Dermis blood vessel endothelial cell (primary cell): ENCODE measurements at regions not wholly inside any gene's neighbourhood (a gene's known extent, or its start where the extent isn't known, plus 50 kb on each side); places are given as distances from the start of the nearest gene placed in this dataset.
"Not testable (repeated sequence)": the region's sequence is repeated elsewhere in the genome, so short reads cannot be mapped to it uniquely, and the experiment has no call there.

ENCODE experiments used
- DNase-seq: peaks from one replicate; pipeline ENCODE4 v3.0.0; 2010

DNA sequence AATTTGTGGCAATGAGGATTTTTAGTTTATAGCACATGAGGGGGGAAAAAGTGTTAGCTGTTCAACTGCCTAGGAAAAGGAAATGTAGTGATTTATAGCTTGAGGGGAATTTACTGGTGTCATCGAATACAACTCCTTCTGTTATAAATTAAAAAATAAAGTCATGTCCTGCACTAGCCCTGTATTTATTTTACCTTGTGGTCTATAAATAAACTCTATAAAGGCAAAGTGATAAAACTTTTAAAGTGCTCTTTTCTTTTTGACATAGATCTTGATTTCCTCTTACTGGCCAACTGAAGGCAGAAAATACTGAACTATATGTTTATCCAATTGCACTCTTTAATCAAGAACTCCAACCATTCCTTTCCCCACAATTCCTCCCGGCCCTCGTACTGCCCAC is 672.1 kb upstream of the SLIT2 start:
- no peak for DNase-seq

DNA sequence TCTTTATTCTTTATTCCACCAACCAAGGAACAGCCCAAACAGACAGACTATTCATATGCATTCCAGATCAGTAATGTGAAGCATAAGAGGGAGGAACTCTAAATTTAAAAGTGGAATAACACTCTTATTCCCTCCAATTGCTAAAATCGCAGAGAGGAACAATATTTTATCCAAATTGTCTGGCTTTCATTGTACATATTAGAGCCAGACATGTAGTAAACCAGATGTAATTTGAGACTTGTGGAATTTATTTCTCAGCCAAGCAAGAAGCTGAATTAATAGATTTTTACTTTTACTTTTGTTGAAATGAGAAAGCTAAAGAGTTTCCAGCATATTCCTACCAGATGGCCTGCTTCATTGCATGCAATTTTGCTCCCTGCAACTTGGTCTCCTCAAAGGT is 674.6 kb upstream of the SLIT2 start:
- DNase-seq: no peak

DNA sequence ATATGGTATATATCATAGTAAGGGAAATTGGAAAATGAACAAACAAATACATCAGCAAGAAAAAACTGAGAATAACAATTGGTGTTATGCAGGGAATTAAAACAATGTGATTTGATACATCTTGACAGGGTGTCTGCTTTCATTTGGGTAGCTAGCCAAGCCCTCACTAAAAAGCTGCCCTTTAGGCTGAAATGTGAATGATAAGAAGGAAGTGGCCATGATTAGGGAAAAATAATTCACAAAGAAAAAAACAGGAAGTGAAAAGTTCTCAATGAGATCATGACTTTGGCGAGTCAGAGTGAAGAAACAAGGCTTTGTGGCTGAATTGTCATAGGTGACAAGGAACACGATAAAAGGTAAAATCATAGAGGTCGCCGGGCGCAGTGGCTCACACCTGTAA is 675.8 kb upstream of the SLIT2 start:
- no peak for DNase-seq

DNA sequence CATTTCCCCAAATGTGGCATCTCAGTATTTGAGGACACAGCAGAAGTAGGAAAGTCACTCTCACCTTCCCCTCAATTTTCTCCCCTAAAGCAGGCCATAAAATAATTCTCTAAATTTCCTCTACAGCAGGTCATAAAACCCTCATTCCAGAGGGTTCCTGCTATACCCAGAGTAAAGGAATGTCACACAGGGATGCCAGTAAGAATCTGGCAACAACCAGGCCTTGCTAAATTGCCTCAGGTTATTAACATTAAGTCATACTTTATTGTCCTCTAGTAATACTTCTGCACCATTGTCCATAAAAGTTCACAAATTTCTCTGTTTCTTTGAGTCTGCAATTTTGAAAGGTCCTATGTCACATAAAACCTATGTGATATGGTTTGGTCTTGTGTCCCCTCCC is 685.7 kb upstream of the SLIT2 start:
- no peak for DNase-seq

DNA sequence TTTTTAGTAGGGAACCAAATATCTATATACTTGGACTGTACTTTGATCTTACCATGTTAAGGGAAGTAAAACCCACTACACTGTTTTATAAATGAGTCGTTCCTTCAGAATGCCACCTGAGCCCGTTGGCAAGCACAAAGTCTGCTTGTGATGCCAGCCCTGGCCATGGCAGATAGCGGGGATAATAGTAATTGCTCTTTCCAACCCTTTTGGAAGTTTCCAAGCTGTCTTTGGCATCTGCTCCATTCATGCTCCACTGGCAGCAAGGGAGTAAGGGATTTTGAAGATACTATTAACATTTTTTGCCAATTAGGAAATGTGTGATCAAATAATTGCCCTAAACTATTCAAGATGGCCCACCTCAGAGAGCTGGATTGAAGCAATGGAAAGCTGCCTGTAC is 689.2 kb upstream of the SLIT2 start:
- DNase-seq: no peak

DNA sequence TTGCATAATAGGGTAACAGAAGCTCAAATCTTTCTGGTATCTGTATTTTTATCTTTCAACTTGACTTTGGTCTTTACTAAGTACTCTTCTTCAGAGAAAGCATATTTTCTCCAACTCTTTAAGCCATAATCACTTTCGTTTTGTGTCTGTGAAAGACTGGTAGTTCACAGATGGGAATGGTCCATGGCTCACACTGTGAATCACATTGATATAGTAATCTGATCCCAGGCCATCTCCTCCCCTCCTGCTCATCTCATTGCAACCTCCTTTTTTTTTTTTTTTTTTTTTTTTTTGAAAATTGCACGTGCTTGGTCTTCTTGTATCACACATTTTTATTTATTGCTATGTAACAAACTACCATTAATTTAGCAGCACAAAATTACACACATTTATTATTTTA is 694.5 kb upstream of the SLIT2 start:
- DNase-seq: no peak

DNA sequence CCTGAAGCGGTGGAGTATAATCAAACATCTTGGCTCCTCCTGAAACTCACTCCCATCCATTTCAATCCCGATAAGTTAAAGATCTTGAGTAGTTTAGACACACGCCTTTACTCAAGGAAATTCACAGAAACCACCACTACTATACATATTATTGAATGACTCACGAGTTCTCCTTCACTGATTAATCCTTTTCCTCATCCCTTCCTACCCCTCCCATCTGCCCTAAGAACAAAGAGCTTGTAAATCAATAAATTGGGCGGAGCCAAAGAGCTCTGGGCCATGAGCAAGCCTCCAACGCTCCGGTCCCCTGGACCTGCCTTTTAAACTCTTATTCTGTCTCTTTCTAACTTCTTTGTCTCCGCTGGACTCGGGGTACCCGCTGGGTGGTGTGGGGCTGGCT is 695.4 kb upstream of the SLIT2 start:
- not testable (repeated sequence) for DNase-seq

DNA sequence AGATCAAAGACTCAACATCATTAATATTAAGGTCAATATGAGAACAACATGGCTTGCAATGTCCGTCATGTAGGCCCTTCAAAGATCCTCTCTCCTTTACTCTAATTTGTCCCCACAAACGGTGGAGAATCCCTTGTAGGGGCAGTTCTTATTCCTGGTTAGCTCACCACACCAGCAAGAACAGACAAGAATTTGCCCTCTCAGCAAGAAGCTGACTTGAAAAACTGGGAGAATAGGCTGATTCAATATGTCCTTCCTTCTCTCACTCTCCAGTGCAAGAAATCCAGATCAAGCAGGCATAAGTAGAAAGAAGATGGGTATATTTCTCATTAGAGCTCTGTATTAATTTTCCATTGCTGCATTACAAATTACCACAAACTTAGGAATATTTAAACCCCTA is 704.2 kb upstream of the SLIT2 start:
- no peak for DNase-seq

DNA sequence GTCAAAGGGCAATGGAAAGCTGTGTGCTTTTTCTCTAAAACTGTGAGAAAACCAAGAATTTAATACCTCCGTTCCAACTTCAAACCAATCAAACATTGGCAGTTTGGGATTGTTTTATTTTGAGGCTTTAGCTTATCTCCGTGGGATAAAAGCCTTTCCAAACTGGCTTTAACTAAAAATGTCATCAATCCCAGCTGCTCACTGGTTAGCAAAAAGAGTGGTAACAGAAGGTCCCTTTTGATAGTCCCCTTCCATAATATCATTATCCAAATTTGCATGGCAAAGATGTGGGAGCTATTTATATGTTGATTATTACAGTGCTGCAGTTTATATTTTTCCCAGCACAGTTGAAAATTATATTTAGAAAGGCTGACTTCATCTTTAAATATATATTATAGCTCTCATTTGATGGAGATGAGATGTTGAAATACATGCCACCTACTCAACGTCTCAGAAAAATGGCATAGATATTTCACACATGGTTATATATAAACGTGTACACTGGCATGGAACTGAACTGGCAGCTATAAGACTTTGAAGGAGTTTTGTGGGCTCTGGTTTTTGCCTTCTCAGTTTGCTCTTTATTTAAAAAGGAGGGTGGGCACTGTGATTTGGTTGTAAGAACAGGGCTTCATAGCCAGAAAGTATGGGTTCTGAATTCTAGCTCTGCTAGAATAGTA is 707.1 kb upstream of the SLIT2 start:
- DNase-seq: no peak

DNA sequence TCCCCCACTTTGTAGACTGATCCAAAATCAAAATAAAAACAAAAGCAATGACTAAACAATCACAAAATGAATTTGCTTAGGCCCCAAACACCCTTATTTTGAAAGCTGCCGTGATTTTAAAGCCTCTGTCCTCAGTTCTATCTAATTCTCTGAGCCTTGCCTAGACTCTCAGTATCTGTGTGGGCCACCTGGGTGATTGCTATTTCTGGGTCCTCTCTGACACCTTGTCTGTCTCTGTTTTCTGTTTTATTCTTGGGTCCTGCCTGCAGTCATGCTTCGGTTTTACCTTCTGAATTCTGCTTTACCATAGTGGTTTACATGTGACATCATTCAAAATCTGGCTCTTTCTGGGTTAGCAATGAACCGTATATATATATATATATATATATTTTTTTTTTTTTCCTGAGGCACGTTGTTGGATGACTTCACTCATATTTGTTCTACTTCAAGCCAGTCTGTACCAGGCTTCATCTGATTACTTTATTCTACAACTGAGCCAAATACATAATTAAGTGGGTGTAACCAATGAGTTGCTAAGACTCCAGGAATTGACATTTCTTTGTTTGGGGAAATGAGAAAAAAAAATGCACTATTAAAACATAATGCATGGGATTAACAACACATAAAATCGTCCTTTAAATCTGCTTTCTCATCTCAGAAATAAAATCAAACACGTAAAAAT is 710.7 kb upstream of the SLIT2 start:
- no peak for DNase-seq

DNA sequence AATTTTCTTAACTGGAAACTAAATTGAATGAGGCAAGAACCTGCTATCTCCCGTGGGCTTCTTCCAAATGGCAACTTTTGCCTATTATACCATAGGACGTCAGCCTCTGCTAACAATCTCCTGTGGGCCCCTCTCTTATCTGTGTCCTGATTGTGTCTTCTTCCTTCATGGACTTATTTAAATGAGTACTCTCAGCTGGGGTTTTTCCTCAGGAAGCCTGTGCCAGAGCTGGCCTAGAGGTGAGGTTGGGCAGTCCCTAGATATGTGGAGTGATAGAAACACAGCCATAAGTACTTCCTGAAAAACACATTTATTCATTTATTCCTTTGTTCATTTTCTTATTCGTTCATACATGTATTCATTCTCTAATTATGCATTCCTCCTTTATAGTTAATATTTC is 712.5 kb upstream of the SLIT2 start:
- DNase-seq: no peak

DNA sequence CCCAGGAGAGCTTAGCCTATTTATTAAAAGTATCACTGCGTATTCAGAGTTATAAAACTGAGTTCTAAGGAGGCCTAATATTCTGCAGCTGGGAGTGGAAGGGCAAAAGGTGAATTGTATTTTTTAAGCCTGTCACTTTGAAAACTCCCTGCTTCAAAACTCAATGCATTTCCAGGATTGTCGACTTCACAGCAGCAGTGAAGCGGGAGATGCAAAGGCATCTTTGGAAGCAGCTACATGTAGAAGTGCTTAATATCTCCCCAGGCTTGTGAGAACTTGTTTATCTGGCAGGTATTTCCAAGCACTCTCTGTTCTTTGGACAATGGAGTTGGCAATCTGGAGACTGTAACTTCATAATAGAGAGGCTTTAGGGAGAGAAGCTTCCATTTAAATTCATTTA is 717.5 kb upstream of the SLIT2 start:
- DNase-seq: no peak

DNA sequence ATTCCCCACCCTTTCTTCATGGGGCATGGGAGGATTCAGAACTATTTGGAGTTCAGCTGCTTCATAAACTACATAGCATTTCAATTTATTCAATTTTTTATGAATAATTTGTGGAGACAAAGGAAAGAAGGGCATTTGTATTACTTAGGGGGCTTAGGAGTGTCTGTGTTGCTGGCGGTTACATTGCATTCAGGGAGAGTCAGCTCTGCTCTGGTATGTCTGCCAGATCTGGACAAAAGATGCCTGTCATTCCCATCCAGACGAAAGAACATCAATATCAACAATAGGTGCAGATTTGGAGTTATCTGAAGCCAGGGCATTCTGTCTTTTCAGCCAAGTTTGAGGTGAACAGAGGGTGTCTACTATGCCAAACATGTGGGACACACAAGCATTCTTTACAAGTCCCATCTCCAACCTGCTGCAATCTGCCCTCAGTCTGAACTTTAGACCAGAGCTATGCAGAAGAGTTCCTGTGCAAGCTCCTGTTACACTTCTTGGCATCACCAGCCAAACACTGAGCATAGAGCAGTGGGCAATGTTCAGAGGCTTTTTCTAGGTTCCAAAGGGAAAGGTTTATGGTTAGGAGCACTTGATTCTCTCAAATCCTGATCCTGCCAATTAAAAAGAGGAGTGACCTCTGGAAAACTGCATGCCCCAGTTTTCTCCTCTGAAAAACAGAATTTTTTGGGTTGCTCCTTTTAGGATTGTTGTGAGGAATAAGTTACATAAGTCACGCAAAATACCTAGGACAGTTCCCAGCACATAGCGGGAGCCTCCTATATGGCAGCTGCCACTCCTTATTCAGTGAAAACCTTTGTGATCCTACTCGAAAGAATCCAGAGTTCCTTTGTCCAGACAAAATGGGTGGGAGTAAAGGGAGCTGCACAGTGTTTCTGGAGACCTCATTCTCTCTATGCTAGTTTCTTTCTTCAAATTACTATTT is 719.5 kb upstream of the SLIT2 start:
- DNase-seq: no peak

DNA sequence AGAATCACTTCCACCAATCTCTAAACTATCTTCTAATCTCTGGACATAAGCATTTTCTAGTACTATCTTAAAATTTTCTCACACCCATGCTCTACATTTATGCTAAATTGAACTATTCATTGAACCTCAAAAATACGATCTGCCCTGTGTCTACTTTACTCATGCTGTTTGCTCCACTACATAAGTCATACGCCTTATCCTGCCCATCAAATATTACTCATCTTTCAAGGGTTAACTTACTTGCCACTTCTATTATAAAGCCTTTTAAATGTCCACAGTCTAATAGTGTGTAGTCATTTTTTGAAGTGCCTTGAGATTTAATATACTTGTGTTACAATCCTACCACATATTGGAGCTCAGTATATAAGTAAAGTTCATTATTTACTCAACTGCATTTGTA is 727.7 kb upstream of the SLIT2 start:
- no peak for DNase-seq

DNA sequence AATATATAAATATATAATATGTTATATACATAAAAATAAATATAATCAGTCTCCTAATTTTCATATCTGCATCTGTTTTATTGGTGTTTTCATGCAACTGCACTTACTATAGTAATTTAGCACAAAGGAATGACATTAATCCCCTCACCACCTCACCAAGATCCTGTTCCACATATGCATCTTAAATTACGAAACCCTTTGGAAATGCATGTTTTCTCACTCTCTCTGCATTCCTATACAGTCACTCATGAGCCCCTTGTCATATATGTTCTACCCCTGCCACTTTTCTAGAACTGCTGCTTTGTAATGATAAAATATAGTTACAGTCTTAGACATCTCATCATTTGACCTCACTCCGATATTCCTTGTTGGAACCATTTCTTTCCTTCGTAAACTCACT is 728.7 kb upstream of the SLIT2 start:
- DNase-seq: no peak

DNA sequence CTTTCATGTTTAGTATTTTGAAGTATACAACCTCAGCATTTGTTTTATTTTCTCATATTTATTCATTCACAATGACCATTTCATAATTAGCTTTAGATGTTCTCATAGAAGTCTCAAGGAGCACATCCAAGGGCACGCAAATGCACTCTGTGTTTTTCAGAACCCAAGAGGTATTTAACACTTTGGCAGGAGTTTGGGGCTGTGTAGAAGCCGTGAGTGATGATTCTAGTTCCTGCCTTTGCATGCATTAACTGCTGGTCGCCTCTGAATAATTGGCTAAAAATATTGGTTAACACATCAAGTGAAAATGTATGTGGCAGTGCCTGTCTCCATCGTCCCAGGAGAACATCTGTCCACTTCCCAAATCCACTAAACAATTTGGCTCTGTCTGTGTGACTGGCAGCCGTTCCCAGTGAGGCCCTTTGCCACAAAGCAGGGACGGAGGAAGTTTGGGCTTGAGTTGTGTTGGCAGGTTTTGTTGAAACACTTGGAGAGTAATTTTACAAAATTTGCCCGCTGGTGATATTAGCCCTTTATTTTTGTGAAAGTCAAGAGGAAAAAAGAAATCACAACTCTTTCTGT is 730.7 kb upstream of the SLIT2 start:
- no peak for DNase-seq

DNA sequence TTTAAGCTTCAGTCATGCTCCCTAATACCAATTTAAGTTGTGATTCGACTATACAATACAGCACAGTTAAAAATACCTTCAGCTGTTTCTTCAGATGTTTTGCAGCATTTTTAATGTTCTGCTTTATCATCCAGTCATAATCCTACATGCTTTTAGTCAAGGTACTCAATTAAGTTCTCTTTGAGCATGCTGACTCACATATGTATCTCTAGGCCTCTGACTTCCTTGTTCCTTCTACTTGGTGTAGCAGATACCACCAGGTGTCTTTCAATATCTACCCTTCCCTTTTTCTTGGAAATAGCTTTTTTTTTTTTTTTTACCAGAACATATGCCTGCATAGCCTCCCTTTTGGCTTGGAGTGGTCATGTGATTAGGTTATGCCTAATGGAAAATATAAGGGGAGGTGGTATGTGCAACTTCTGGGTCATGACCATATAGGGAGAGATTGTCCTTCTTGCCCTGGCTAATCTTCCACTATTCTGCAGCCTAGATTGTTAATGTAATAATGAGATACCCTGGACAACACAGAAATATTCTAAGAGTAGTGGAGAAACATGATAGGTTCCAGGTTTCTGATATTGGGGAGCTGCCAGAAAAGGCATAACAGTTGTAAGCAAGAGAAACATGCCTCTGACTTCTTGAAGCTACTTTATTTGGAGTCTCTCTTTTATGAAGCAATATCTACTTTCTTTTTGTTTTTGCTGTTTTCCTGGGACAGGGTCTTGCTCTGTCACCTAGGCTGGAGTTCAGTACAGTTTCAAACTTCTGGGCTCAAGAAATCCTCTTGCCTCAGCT is 737.2 kb upstream of the SLIT2 start:
- no peak for DNase-seq

DNA sequence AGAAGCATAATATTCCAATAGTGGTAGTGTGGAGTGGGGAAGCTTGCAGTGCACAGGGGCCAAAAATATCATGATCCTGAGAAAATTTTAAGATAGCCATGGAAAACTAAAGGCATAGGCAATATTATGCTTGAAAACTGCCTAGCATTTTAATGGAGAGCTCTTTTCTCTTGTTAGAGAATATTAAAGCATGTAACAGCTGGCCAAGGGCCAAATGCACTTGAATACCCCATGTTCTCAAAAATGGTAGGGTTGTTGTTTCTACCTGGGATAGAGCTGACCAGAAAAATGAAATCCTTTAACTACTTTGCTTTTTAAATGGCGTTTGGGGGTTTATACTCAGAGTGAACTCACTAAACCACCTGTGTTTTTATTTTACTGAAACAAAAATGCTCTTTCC is 739.6 kb upstream of the SLIT2 start:
- no peak for DNase-seq

DNA sequence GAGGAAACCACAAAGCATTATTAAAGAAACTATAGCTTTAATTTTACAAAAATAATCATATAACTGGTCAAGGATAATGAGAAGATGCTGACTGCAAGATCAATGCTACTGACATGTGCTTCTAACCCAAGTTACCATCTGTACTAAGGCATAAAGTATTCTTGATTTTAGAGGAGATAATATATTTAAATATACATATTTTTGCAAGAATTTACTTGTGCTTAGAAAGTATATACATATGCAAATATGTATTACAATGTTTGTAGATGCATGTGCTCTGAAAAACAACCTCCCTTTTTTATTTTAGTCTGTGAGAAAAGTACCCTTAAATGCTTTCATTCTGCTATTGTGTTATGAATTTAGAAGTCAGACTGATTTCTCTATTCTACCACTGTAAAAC is 740.7 kb upstream of the SLIT2 start:
- no peak for DNase-seq

DNA sequence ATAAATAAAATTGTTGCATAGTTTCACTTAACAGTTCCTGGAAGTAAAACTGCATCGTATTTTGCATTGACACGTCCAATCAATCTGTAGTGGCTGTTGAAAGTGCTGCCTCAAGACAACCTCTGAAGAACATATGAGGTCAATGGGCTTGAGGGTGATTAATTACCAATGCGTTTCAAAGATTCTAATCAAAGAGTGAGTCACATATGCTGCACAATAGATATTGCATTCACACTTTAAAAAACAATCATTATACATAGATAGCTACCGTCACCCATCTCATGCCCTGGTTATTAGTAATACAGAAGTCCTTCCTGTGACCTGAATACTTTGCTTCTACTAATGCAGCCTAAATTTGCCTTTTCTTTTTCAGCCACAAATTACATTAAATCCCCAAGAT is 743.3 kb upstream of the SLIT2 start:
- DNase-seq: peak; percentile 0

DNA sequence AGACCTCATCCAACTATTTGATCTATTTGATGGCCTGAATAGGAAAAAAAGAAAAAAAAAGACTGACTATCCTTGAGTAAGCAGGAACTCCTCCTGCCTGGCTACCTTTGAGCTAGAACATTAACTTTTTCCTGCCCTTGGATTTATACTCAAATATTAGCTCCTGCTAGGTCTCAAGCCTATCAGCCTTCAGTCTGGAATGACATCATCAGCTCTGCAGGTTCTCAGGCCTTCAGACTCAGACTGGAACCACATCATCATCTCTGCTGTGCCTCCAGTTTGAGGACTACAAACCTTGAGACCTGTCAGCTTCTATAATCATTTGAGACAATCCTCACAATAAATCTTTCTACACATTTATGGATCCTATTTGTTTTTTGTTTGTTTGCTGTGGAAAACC is 754.0 kb upstream of the SLIT2 start:
- no peak for DNase-seq

DNA sequence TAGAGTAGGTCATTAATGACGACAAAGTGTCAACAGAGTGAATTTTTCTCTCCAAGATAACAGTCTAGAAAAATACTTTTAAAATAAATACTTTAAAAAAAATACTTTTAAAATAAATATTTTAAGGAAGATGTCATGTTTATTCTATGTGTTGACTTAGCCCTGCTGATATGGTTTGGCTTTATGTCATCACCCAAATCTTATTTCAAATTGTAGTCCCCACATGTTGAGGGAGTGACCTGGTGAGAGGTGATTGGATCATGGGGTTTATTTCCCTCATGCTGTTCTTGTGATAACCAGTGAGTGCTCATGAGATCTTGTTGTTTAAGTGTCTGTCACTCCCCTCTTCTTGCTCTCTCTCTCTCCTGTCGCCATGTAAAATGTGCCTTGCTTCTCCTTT is 754.9 kb upstream of the SLIT2 start:
- no peak for DNase-seq

DNA sequence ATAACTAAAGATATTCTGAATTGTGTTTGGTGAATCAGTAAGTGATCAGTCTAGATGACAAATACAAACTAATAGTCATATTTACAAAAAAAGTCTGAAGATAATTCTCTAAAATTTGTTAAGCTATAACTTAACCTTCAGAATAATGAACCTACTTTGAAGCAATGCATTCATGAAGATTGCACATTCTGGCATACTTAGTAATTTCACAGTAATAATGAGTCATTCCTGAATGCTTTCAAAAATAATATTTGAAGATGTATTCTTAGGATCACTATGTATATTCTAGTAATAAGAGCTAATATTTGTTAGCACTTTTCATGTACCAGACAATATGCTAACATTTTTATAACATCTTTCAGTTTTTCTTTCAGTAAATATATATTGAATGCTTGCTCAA is 756.7 kb upstream of the SLIT2 start:
- no peak for DNase-seq
